ENCODE measurements at regions not wholly inside any gene's neighbourhood (a gene's known extent, or its start where the extent isn't known, plus 50 kb on each side); places are given as distances from the start of the nearest gene placed in this dataset.

DNA sequence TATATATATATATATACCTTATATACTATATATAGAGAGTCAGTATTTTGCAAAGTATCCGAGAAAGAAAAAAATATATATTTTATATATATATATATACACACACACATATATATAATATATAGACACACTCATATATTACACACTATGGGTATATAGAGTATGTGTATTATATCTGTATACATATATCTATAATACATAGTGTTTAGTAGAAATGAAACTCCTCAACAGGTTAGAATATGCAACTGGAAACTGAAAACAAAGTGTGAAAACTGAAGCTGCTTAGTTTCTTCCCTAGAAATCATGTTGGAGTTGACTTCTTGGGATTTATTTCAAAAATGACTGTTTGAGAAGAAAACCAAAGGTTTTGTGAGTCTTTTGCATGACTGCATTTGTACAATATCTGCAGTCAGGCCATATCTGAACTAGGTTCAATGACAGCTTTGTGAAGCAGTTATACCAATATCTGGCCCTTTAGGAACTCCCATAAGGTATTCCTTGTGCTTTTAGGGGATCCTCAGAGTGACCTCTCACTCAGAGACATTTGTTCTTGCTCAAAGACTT lies 284.1 kb downstream of the CASP12 start:
- H3K9ac ChIP-seq (replicated peaks in 1 of 4; ENCODE audit: extremely low read depth in 1 of 4, low read depth in 3 of 4, low read length in 3 of 4): no peak overlapping the region
- DNase-seq (ENCODE audit: low read depth in 1 of 2, low spot score in 2 of 2) (no peak), FAIRE-seq (no peak)
- no peaks in the 10 kb centered on the region; a peak in 1 of 8 replicates for H3K36me3 ChIP-seq (ENCODE audit: control insufficient read depth in 2 of 4, insufficient read depth in 4 of 4, low read length in 3 of 4)
- no peaks in the 10 kb centered on the region for H3K79me2 ChIP-seq (ENCODE audit: control insufficient read depth in 1 of 2, insufficient read depth in 2 of 2, low read length in 2 of 2)
- no peaks in the 10 kb centered on the region for H4K20me1 ChIP-seq (replicated peaks in 1 of 2; ENCODE audit: control insufficient read depth in 1 of 2, insufficient read depth in 2 of 2, low read length in 2 of 2)
- H3K14ac ChIP-seq (ENCODE audit: insufficient read length): no peak overlapping the region
- no peak overlapping the region for H3K4ac ChIP-seq (replicated peaks; ENCODE audit: insufficient read length, low read depth, low read length)
- H2AFZ ChIP-seq (ENCODE audit: low read length): no peak overlapping the region
- no peaks in the 10 kb centered on the region for H3K9me3 ChIP-seq (ENCODE audit: insufficient read depth in 2 of 2, low read depth in 1 of 2, low read length in 1 of 2)
- H3K4me3 ChIP-seq (ENCODE audit: extremely low read depth in 1 of 4, insufficient read depth in 2 of 4, low read depth in 3 of 4, low read length in 4 of 4): no peak overlapping the region
- no peak overlapping the region for H3K56ac ChIP-seq (replicated peaks; ENCODE audit: insufficient read length, low read depth, low read length)
- H3K23me2 ChIP-seq (ENCODE audit: low read depth, low read length): no peaks in the 10 kb centered on the region
- H2BK20ac ChIP-seq (ENCODE audit: low read length): no peak overlapping the region
- H3K18ac ChIP-seq (ENCODE audit: extremely low read depth, low read length): no peak overlapping the region
- ChIA-PET CTCF (ENCODE audit: partially characterized antibody) (interaction anchor here (1.7 kb wide), 1 partner anchor 9 kb away, joined by 6 read pairs; no protein-coding TSS in a partner anchor), POLR2A (ENCODE audit: partially characterized antibody) (interaction anchor here (0.6 kb wide), 1 partner anchor 1504 kb away, joined by 3 read pairs; no protein-coding TSS in a partner anchor)
- no peak overlapping the region for H4K5ac ChIP-seq (ENCODE audit: insufficient read length, low read depth, low read length)
- H3K79me1 ChIP-seq (ENCODE audit: low read depth, low read length): no peaks in the 10 kb centered on the region
- H2BK120ac ChIP-seq (replicated peaks; ENCODE audit: low read depth, low read length): no peak overlapping the region
- H4K91ac ChIP-seq (replicated peaks; ENCODE audit: insufficient read length, low read length): no peak overlapping the region
- no peak overlapping the region for H2BK15ac ChIP-seq (ENCODE audit: low read length)
- no peak overlapping the region for H2BK12ac ChIP-seq (ENCODE audit: low read depth, low read length)
- H2BK5ac ChIP-seq (ENCODE audit: low read depth, low read length): no peak overlapping the region
- no peaks in the 10 kb centered on the region for H3K27me3 ChIP-seq (replicated peaks in 1 of 4; ENCODE audit: control insufficient read depth in 3 of 4, extremely low read depth in 1 of 4, insufficient read depth in 3 of 4, low read length in 3 of 4)
- 92% methylated on average over 1 of the region's 1 CpG; no CpG with 5 or more reads in 1 of the 2 experiments for WGBS, 2 experiments (ENCODE audit: extremely low coverage in 1 of 2, insufficient coverage in 1 of 2, insufficient read length in 1 of 2, insufficient replicate concordance in 2 of 2, low coverage in 1 of 2, low lambda C conversion rate in 2 of 2, missing lambda C conversion rate in 1 of 2)
- no peak overlapping the region for H3K27ac ChIP-seq (ENCODE audit: low read depth, low read length)
- no peak overlapping the region for H3K23ac ChIP-seq (ENCODE audit: insufficient read length)
- H4K8ac ChIP-seq (ENCODE audit: extremely low read depth, insufficient read depth, low read length): no peak overlapping the region
- H3K4me2 ChIP-seq (ENCODE audit: insufficient read depth in 1 of 2, low read depth in 2 of 2, low read length in 2 of 2): no peak overlapping the region
- no peaks in the 10 kb centered on the region for H3K4me1 ChIP-seq (replicated peaks in 1 of 4; ENCODE audit: control insufficient read depth in 3 of 4, insufficient read depth in 4 of 4, low read length in 3 of 4)
- H2AK5ac ChIP-seq (ENCODE audit: low read depth, low read length): no peak overlapping the region
- TF ChIP-seq BCL11A (IDR thresholded peaks at IDR 0.05; ENCODE audit: low read depth in 2 of 2, low read length in 2 of 2): no peak
- TF ChIP-seq RAD21 (IDR thresholded peaks at IDR 0.05 in 1 of 2, conservative IDR thresholded peaks at IDR 0.05 in 1 of 2; ENCODE audit: low read depth in 2 of 2, low read length in 2 of 2): no peak
- no peak for TF ChIP-seq CEBPB (IDR thresholded peaks at IDR 0.05; ENCODE audit: low read depth, low read length)
- TF ChIP-seq MAFK (IDR thresholded peaks at IDR 0.05; ENCODE audit: low read depth, low read length): no peak
- TF ChIP-seq BACH1 (IDR thresholded peaks at IDR 0.05; ENCODE audit: low read length): no peak
- TF ChIP-seq, protein P1, sequence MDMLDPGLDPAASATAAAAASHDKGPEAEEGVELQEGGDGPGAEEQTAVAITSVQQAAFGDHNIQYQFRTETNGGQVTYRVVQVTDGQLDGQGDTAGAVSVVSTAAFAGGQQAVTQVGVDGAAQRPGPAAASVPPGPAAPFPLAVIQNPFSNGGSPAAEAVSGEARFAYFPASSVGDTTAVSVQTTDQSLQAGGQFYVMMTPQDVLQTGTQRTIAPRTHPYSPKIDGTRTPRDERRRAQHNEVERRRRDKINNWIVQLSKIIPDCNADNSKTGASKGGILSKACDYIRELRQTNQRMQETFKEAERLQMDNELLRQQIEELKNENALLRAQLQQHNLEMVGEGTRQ (IDR thresholded peaks at IDR 0.05; ENCODE audit: low read length): no peak
- TF ChIP-seq TEAD4 (IDR thresholded peaks at IDR 0.05; ENCODE audit: low read depth, low read length): no peak
- TF ChIP-seq EGR1 (IDR thresholded peaks at IDR 0.05; ENCODE audit: borderline replicate concordance, low read depth, low read length): no peak
- no peak for TF ChIP-seq SRF (IDR thresholded peaks at IDR 0.05; ENCODE audit: low read depth, low read length)
- no peak for TF ChIP-seq CTBP2 (IDR thresholded peaks at IDR 0.05; ENCODE audit: borderline replicate concordance, insufficient read depth, insufficient read length, low read length)
- no peak for TF ChIP-seq GABPA (IDR thresholded peaks at IDR 0.05; ENCODE audit: borderline replicate concordance, insufficient read depth, low read length)
- TF ChIP-seq, protein P2, sequence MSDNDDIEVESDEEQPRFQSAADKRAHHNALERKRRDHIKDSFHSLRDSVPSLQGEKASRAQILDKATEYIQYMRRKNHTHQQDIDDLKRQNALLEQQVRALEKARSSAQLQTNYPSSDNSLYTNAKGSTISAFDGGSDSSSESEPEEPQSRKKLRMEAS (IDR thresholded peaks at IDR 0.05): no peak
- TF ChIP-seq BRCA1 (IDR thresholded peaks at IDR 0.05; ENCODE audit: low read depth, low read length): no peak

Measured in H1 (cell line).